AG04450 (cell line): ENCODE measurements at regions not wholly inside any gene's neighbourhood (a gene's known extent, or its start where the extent isn't known, plus 50 kb on each side); places are given as distances from the start of the nearest gene placed in this dataset.

Source experiments
- CTCF ChIA-PET: fragments of 300-600, 350-600 bp; formaldehyde crosslinking; extraction: SDS; loops from one replicate; lab custom pipeline; 2022; ENCODE audit warnings: antibody characterized with exemption, inconsistent platforms; lab: Charles Lee
- POLR2A ChIA-PET: fragments of 350-600 bp; formaldehyde crosslinking; extraction: SDS; loops from one replicate; lab custom pipeline; 2021; ENCODE audit warnings: antibody characterized with exemption, inconsistent platforms; lab: Yijun Ruan, JAX
- DNase-seq: peaks from one replicate; pipeline ENCODE4 v3.0.0-alpha.2; 2011; ENCODE audit warnings: low read depth, low spot score
- H3K27ac ChIP-seq: one replicate; pipeline ENCODE4 v1.5.1; 2012; ENCODE audit warnings: low read depth, low read length, control low read depth
- H3K27me3 ChIP-seq: one replicate; pipeline ENCODE4 v1.6.0; 2012; ENCODE audit warnings: low read length; ENCODE audit not compliant: control insufficient read depth, insufficient read depth
- H3K4me3 ChIP-seq: 2 replicates; pipeline ENCODE4 v1.5.1; 2011; ENCODE audit warnings: mild to moderate bottlenecking, low read depth, low read length, control low read depth
- H3K9me3 ChIP-seq: 2 replicates; pipeline ENCODE4 v1.5.1; 2012; ENCODE audit warnings: low read length; ENCODE audit not compliant: control insufficient read depth, insufficient read depth
- TF ChIP-seq, protein P1 (sequence below): IDR thresholded peaks from 2 replicates; pipeline ENCODE4 v1.5.1; 2011; ENCODE audit warnings: low read depth, low read length, control low read depth, inconsistent platforms

DNA sequence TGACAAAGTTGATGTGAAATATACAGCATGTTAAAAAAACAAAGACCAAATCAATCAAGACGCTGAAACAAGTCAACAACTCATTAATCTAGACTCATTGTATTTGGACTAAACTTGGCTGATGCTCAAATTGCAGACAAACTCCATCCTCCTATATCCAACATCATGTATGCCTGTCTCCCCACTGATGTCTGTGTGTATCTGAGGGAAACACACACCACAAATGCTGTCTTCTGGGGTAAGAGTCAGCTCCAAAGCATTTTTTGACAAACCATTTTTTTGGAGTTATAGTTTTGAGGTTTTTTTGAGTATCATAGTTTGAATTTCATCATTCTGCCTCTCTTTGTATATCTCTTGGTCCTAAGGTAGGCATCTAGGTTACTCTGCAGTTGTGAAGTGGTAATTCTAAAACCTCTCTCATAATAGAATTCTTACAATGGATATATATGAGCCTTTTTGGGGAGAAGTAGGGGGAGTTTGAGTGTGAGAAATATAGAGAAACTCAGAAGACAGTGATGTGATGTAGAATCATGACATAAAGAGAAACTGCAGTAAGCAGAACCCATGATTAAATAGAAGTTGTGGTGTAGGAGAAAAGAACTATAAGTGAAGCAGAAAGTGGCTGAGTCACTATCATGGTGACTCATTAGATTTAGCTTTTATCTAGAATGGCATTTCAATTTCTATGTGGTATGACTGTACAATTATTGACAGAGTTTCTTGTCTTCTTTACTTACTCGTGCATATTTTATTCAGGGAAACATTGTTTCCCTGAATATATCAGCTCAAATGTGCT, 1531.1 kb upstream of the LRRTM3 start:
- H3K27me3 ChIP-seq, result no peaks in the 10 kb centered on the region
- no peak for DNase-seq
- H3K27ac ChIP-seq, result no peak overlapping the region
- ChIA-PET POLR2A (no interaction called here), CTCF (no interaction called here)
- TF ChIP-seq, protein P1, sequence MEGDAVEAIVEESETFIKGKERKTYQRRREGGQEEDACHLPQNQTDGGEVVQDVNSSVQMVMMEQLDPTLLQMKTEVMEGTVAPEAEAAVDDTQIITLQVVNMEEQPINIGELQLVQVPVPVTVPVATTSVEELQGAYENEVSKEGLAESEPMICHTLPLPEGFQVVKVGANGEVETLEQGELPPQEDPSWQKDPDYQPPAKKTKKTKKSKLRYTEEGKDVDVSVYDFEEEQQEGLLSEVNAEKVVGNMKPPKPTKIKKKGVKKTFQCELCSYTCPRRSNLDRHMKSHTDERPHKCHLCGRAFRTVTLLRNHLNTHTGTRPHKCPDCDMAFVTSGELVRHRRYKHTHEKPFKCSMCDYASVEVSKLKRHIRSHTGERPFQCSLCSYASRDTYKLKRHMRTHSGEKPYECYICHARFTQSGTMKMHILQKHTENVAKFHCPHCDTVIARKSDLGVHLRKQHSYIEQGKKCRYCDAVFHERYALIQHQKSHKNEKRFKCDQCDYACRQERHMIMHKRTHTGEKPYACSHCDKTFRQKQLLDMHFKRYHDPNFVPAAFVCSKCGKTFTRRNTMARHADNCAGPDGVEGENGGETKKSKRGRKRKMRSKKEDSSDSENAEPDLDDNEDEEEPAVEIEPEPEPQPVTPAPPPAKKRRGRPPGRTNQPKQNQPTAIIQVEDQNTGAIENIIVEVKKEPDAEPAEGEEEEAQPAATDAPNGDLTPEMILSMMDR, result no peak
- H3K9me3 ChIP-seq, result no peaks in the 10 kb centered on the region
- H3K4me3 ChIP-seq, result no peak overlapping the region

DNA sequence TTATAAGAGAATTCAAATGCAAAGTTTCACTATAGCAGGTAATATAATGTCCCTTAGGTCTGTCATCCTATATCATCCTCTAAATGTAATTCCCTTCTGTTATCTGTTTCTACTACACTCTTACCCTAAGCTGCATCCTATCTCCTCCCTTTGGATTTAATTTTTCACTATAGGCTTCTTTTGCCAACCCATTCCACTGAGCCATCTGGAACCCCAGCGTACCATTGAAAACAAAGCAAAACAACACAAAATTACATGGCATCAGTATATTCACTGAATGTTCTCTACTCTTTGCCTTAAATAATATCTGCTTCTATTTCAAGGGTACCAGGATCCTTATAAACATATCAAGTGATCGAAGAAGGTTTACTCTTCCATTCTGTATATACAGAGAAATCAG, 1530.2 kb upstream of the LRRTM3 start:
- no peaks in the 10 kb centered on the region for H3K27me3 ChIP-seq
- H3K4me3 ChIP-seq, result no peak overlapping the region
- H3K9me3 ChIP-seq, result no peaks in the 10 kb centered on the region
- TF ChIP-seq, protein P1, result no peak
- H3K27ac ChIP-seq, result no peak overlapping the region
- DNase-seq, result no peak
- CTCF ChIA-PET, result no interaction called here
- POLR2A ChIA-PET, result no interaction called here

DNA sequence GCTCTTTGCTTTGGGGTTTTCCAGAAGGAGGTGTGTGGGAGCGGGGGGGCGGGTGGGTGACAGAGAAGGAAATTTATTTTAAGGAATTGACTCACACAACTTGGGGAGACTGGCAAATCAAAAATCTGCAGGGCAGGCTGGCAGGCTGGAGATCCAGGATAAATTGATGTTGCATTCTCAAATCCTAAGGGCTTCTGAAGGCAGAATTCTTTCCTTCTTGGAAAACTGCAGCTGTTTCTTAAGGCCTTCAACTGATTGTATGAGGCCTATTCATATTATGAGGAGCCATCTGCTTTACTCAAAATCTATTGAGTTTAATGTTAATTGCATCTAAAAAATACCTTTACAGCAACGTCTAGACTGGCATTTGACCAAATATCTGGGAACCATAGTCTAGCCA, 1528.8 kb upstream of the LRRTM3 start:
- POLR2A ChIA-PET, result no interaction called here
- no peak for DNase-seq

DNA sequence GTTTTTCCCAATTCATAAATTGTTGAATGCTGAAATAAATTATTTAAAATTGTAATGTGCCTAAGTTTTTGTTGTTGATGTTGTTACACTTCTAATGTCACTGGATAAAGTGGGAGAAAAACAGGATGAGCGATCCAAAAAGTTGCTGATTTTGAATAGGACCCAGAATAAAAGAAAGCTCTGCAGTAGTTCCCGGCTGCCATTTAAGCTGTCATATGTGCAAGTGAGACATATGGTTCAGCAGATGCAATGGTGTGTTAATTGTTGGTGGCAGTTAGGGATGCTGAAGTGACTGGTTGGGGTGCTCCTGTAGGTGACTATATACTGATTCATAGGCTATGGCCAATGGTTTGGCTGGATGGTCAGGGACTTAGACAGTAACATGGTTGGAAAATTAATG, 1517.4 kb upstream of the LRRTM3 start:
- no peaks in the 10 kb centered on the region; the same call in 1 of the 2 replicates for H3K9me3 ChIP-seq
- no peaks in the 10 kb centered on the region for H3K27me3 ChIP-seq
- POLR2A ChIA-PET, result no interaction called here
- no peak overlapping the region for H3K4me3 ChIP-seq
- no peak for DNase-seq
- TF ChIP-seq, protein P1, result no peak
- CTCF ChIA-PET, result no interaction called here
- no peak overlapping the region for H3K27ac ChIP-seq

More for the DNA sequence above, 1528.8 kb upstream of the LRRTM3 start:
- TF ChIP-seq, protein P1, result no peak
- no peak overlapping the region for H3K27ac ChIP-seq
- no peaks in the 10 kb centered on the region for H3K27me3 ChIP-seq
- no peak overlapping the region for H3K4me3 ChIP-seq
- CTCF ChIA-PET, result no interaction called here
- no peaks in the 10 kb centered on the region for H3K9me3 ChIP-seq

DNA sequence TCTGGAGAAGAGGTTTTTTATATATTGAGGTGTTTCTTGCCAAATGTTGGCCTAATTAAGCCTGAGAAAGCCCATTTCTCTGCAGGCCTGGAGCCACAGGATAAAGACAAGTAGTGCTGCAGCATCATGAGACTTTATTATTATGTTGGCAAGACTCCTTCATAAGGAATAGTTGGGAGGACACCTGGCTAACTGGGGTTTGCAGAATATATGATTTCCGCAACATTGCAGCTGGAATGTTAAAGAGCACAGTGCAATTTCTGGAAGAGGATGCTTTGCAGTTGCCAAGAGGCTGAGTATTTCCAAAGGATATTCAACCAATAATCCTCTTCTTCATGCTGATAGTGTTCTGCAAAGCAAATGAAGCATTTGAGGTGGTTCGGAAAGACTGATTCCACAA, 1512.8 kb upstream of the LRRTM3 start:
- Histone ChIP-seq H3K27ac (no peak overlapping the region), H3K4me3 (no peak overlapping the region), H3K27me3 (no peaks in the 10 kb centered on the region), H3K9me3 (no peaks in the 10 kb centered on the region; the same call in 1 of the 2 replicates)
- ChIA-PET CTCF (no interaction called here), POLR2A (no interaction called here)
- no peak for DNase-seq
- TF ChIP-seq, protein P1, result no peak
